Ishikawa (cell line): ENCODE measurements at regions not wholly inside any gene's neighbourhood (a gene's known extent, or its start where the extent isn't known, plus 50 kb on each side); places are given as distances from the start of the nearest gene placed in this dataset.

Experiments
- CEBPB ChIP-seq: IDR thresholded peaks from 2 replicates; pipeline ENCODE4 v1.6.1; 2012
- CREB1 ChIP-seq: IDR thresholded peaks from 2 replicates; pipeline ENCODE4 v1.6.1; 2012; ENCODE audit warnings: low read depth
- EGR1 ChIP-seq: IDR thresholded peaks from 2 replicates; pipeline ENCODE4 v1.6.1; 2012
- EP300 ChIP-seq: IDR thresholded peaks from 2 replicates; pipeline ENCODE4 v1.6.1; 2012; ENCODE audit warnings: borderline replicate concordance
- FOXM1 ChIP-seq: IDR thresholded peaks from 2 replicates; pipeline ENCODE4 v1.6.1; 2012; ENCODE audit warnings: low read depth, borderline replicate concordance
- NFIC ChIP-seq: IDR thresholded peaks from 2 replicates; pipeline ENCODE4 v1.6.1; 2012
- RAD21 ChIP-seq: IDR thresholded peaks from 2 replicates; pipeline ENCODE4 v1.6.1; 2012; ENCODE audit warnings: low read depth
- REST ChIP-seq: IDR thresholded peaks from 2 replicates; pipeline ENCODE4 v1.6.1; 2012; ENCODE audit warnings: low read depth, mild to moderate bottlenecking
- TAF1 ChIP-seq: IDR thresholded peaks from 2 replicates; pipeline ENCODE4 v1.6.1; 2012; ENCODE audit warnings: low read depth, mild to moderate bottlenecking
- TCF12 ChIP-seq: IDR thresholded peaks from 2 replicates; pipeline ENCODE4 v1.6.1; 2012; ENCODE audit warnings: low read depth
- TEAD4 ChIP-seq: IDR thresholded peaks from 2 replicates; pipeline ENCODE4 v1.6.1; 2012
- YY1 ChIP-seq: IDR thresholded peaks from 2 replicates; pipeline ENCODE4 v1.6.1; 2012; ENCODE audit warnings: low read depth
- ZBTB7A ChIP-seq: IDR thresholded peaks from 2 replicates; pipeline ENCODE4 v1.6.1; 2012; ENCODE audit warnings: low read depth
- TF ChIP-seq, protein P1 (sequence below): IDR thresholded peaks from 2 replicates; pipeline ENCODE4 v1.6.1; 2012
- TF ChIP-seq, protein P2 (sequence below): IDR thresholded peaks from 2 replicates; pipeline ENCODE4 v1.6.1; 2012

GRCh38 chr2:6671913-6672312, 193.8 kb downstream of the CMPK2 start:
- TF ChIP-seq NFIC: no peak
- TF ChIP-seq RAD21: no peak
- TF ChIP-seq FOXM1: no peak
- TF ChIP-seq, protein P1, sequence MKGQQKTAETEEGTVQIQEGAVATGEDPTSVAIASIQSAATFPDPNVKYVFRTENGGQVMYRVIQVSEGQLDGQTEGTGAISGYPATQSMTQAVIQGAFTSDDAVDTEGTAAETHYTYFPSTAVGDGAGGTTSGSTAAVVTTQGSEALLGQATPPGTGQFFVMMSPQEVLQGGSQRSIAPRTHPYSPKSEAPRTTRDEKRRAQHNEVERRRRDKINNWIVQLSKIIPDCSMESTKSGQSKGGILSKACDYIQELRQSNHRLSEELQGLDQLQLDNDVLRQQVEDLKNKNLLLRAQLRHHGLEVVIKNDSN: no peak

GRCh38 chr2:6674381-6674780, 191.3 kb downstream of the CMPK2 start:
- TF ChIP-seq TEAD4 (no peak), TCF12 (no peak), CREB1 (no peak), NFIC (no peak), FOXM1 (no peak), YY1 (no peak), CEBPB (no peak), REST (no peak), EGR1 (no peak), RAD21 (no peak), TAF1 (no peak), EP300 (no peak), ZBTB7A (no peak)
- TF ChIP-seq, protein P2, sequence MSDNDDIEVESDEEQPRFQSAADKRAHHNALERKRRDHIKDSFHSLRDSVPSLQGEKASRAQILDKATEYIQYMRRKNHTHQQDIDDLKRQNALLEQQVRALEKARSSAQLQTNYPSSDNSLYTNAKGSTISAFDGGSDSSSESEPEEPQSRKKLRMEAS: no peak
- TF ChIP-seq, protein P1: no peak

DNA sequence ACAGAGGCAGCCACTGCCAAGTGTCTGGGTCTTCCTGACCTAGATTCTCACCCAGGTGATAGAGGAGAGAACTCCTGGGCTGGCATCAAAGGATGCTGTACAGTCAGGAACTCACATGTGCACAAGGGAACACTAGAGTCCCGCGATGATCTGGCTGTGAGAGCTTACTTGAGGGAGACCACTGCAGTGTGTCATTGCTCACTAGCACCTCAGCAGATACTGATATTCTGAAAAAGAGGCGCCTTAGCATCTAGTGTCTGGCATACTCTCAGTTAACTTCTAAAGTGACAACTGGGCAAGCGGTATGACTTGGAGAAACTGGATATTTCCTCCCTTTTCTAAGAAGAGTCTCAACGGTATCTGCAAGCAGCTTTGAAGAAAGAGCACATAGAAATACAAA, 189.9 kb downstream of the CMPK2 start:
- TF ChIP-seq RAD21 (no peak), EGR1 (no peak), CREB1 (no peak), TCF12 (no peak), YY1 (no peak), ZBTB7A (no peak), CEBPB (no peak), NFIC (no peak), FOXM1 (no peak), REST (no peak), EP300 (no peak), TAF1 (no peak), TEAD4 (no peak)
- TF ChIP-seq, protein P2: no peak
- TF ChIP-seq, protein P1: no peak

DNA sequence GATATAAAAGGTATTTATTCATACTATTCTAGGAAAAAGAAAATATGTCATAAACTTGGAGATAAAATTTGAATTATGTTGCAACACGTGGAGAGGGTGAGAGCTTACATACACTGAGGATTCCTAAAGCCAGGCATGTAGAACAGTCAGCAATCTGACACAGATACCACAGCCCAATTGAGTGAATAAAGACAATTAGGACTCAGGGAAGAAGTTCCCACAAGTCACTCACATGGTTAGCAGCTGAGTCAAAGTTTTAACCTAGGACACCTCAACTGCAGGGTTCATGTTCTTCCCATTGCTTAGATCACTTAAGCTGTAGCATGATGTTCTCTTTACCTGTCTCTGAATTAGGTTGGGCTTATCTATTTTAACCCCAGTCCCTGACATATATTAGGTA, 189.5 kb downstream of the CMPK2 start:
- TF ChIP-seq, protein P1: no peak
- no peak for TF ChIP-seq RAD21
- no peak for TF ChIP-seq TAF1
- no peak for TF ChIP-seq NFIC
- TF ChIP-seq EP300: no peak
- no peak for TF ChIP-seq EGR1
- TF ChIP-seq YY1: no peak
- TF ChIP-seq TEAD4: no peak
- TF ChIP-seq CREB1: no peak
- no peak for TF ChIP-seq FOXM1
- TF ChIP-seq REST: no peak
- no peak for TF ChIP-seq ZBTB7A
- TF ChIP-seq CEBPB: no peak
- TF ChIP-seq TCF12: no peak
- TF ChIP-seq, protein P2: no peak
